HG03460 (cell line): ENCODE measurements at regions not wholly inside any gene's neighbourhood (a gene's known extent, or its start where the extent isn't known, plus 50 kb on each side); places are given as distances from the start of the nearest gene placed in this dataset.
A peak's percentile ranks its signal among the peaks of the same experiment; 100 is the strongest.
"Not testable (repeated sequence)": the region's sequence is repeated elsewhere in the genome, so short reads cannot be mapped to it uniquely, and the experiment has no call there.

Experiments used
- ATAC-seq: cut with Tn5 transposase; IDR thresholded peaks from one replicate; pipeline ENCODE4 v1.9.1; 2021; ENCODE audit not compliant: unreplicated experiment

GRCh38 chr14:65153101-65153500 lies 50.8 kb upstream of the MAX start:
- ATAC-seq, result no peak

DNA sequence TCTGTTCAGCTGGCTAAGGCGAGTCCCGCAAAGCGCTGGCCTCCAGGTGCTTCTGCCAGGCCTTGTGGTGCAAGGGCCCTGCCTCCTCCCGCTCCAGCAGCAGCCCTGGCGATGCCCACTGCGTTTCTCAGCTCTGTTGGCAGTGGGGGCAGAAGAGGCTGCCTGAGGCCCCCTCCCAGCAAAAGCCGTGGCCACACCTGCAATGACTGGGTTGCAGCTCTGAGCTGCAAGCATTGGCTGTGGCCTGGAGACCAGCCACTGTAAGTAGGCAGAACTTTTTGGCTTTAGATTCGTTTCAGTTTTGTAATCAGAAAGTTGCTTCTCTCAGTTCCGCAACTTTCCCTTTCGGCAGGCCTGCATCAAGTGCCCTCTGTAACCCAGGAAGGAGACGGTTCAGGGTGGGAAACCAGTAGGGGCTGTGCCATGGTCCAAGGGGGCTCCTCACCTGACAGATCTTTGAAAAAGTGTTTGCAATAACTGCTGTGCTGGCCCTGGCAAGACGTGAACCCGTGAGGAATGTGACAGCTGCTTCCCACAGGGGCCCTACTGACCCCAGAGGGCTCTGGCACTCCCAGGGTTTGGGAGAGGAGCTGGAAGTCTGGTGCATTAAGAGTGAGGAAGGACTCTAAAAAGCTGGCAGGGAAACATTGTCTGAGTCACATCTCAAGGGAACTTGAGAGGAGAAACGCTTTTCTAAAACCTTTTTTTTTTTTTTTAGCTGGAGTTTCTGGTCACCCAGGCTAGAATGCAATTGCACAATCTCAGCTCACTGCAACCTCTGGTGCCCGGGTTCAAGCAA lies 54.5 kb upstream of the MAX start:
- ATAC-seq, result no peak

- ATAC-seq, result peak; percentile 80
These were observed 57.2 kb upstream of the MAX start for GRCh38 chr14:65159281-65160062.

DNA sequence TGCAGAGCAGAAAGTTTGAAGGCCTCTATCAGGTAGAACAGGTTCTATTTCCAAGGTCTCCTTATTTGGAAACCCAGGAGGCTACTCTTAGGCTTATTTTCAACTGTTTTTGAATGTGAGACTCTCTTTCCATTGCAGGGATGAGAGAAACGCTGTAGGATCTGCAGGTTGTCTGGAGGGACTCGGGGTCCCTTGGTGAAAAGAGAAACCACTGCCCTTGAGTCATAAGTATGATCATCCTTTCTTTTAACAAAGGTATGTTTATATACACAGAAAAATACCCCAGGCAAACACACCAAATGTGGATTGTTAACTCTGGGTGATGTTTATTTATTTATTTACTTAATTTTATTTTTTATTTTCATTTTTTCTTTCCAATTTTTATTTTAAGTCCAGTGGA lies 57.8 kb upstream of the MAX start:
- peak; percentile 3 for ATAC-seq

DNA sequence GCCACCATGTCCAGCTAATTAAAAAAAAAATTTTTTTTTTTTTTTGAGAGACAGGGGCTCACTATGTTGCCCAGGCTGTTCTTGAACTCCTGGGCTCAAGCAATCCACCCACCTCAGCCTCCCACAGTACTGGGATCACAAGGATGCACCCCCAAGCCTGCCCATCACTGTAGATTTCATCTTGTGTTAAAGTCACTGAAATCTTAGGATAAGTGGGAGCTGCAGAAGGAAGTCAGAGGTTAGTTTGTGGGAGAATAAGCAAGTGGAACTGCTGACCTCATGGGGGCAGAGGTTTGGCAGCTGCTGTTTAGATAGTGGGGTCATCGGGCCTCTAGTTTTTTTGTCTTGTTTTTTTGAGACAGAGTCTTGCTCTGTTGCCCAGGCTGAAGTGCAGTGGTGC lies 59.7 kb upstream of the MAX start:
- no peak for ATAC-seq

- no peak for ATAC-seq
These were observed 61.9 kb upstream of the MAX start for GRCh38 chr14:65164068-65164824.

GRCh38 chr14:65164825-65165135 lies 62.5 kb upstream of the MAX start:
- ATAC-seq, result no peak

GRCh38 chr14:65167072-65167645 lies 64.8 kb upstream of the MAX start:
- ATAC-seq, result no peak

DNA sequence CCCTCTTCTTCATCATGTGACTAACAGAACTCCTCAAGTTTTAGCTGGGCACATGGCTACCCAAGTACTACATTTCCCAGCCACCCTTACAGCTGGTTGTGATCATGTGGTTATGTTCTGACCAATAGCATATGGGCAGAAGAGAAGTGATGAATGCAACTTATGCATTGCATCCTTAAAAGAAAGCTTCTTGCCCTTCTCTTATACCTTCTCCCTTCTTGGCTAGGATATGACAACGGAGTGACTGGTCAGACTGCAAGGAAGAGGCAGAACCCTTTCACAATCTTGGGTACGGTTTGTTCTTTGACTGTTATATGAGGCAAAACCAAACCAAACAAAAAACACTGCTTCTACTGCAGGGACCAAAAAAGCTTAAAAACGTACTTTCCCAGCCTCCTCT lies 66.5 kb upstream of the MAX start:
- peak; percentile 6 for ATAC-seq

- ATAC-seq, result peak; percentile 70
These were observed 67.0 kb upstream of the MAX start for GRCh38 chr14:65169351-65169750.

- ATAC-seq, result no peak
These were observed 68.0 kb upstream of the MAX start for GRCh38 chr14:65170318-65170717.

DNA sequence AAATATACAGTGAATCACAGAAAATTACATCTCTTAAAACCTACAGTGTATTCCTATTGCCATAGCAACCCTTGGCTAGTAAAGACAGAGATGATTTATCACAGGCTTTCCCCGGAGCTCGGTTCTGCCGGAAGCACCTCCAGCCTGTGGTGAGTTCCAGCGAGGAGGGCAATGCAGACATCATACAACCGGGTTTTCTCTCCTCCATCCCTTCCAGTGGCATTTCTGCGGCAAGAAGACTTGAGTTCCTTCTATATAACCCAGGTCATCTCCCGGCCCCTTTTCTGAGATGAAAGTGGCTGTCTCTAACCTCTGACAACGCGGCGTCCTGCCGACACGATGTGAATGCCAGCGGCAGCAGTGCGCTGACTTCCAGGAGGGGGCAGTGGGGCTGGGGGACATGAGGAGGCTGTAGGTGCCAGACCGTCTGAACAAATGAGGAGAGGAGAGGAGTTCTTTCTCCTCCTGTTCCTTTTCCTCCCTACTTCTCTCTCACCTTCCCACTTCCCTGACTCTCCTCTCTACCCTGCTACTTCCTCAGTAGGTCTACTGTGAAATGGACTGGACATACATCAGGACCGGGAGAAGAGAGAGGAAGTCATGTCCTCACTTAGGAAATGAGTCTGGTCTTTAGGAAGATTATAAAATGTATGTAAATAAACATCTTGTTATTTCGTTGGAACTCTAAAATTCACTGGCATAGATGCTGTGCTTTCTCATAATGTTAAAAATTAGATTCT lies 68.6 kb upstream of the MAX start:
- no peak for ATAC-seq

DNA sequence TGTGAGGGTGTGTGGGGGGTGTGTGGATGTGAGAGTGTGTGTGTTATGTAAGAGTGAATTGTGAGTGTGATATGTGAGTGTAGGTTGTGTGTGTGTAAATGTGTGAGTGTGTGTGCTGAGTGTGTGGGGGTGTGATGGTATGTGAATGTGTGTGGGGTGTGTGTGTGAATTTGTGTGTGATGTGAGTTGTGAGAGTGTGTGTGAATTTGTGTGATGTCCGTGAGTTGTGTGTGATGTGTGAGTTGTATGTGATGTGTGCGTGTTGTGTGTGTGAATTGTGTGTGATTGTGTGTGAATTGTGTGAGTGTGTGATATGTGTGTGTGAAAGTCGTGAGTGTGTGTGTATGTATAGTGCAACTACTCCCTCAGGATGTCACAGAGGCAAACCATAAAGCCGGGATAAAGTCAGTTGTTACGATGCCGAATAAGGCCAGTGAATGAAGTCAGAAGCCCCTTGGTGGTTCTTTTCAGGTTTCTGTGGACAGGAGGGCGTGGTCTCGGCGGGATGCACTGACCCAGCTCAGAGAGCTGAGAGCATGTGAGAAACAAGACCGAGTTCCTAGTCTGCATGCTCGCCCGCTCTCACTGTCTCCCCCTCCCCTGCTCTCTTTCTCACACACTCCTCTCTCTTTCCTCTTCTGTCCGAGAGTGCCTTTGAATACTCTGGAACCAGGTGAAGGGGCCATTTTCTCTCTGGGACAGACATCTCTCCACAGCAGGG lies 71.8 kb upstream of the MAX start:
- ATAC-seq, result no peak

DNA sequence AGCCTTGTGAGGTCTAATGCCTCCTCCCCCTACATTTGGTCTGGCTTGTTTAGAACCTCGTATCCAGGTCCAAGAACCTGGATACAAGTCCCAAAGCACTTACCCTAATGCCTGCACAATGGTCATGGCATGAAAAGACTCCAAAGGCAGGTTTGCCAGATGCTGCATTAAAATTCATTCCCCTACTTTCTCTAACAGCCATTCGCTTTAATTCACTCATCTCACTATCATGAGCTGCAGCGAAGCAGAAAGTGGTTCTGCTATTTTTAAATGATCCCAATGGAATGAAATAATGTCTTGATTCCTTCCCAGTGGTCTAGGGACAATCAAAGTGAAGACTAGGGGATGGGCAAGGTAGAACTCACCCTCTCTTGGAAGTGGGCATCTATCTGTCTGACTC lies 72.5 kb upstream of the MAX start:
- ATAC-seq, result no peak

DNA sequence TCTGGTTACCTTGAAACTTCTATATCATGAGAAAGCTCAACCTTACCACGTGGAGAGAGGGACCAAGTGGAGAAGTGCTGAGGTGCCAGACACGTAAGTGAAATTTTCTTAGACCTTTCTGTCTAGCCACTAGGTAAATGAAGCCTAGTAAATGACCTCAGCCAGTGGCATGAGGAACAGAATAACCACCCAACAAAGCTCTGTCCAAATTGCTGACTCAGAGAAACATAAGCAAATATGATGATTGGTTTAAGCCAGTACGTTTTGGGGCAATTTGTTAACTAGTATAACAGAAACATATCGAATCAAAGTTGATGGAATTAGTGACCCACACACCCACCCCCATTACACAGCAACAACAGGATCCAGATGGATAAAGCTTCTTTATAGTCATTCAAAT lies 75.2 kb upstream of the MAX start:
- no peak for ATAC-seq

- ATAC-seq, result not testable (repeated sequence)
These were observed 76.9 kb upstream of the MAX start for GRCh38 chr14:65179231-65179630.

GRCh38 chr14:65179918-65180724 lies 77.8 kb upstream of the MAX start:
- ATAC-seq, result peak; percentile 93

- ATAC-seq, result no peak
These were observed 78.4 kb upstream of the MAX start for GRCh38 chr14:65180725-65181025.

DNA sequence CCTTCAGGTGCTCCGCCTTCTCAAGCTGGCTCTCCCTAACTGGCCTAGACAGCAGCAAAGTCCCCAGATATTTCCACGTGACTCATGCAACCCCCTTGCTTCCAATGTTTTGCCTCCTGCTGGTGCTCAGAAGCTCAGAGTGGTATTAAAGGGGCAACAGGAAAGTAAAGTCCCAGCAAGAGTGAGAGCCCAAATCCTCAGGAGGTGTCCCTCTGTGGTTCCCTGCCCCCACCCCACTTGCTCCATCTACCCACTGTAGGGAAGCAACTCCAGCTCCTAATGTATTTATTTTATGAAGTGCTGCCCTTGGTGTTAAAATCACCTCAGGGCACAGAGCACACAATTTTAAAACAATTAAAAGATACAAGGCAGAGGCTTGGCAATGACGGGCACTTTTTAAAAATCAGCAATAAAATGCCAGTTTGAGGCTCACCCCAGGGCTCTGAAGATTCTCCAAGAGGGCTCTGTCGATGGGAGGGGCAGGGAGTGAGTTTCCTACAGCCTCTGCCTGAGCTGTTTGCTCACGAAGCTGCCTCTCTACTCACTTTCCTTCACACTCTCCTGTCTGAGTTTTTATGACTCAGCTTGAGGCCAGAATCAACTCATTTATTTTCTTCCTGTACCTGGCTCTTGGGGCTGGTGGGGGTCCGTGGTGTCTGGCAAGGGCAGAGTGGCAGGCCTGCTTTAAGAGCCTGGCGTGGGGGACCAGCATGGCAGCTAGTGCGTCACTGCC lies 81.9 kb upstream of the MAX start:
- ATAC-seq, result no peak
